HG03108 (cell line): ENCODE measurements at regions not wholly inside any gene's neighbourhood (a gene's known extent, or its start where the extent isn't known, plus 50 kb on each side); places are given as distances from the start of the nearest gene placed in this dataset.
A peak's percentile ranks its signal among the peaks of the same experiment; 100 is the strongest.
"Not testable (repeated sequence)": the region's sequence is repeated elsewhere in the genome, so short reads cannot be mapped to it uniquely, and the experiment has no call there.

Source experiments
- ATAC-seq: cut with Tn5 transposase; IDR thresholded peaks from one replicate; pipeline ENCODE4 v1.9.1; 2021; ENCODE audit warnings: moderate library complexity; ENCODE audit not compliant: unreplicated experiment

GRCh38 chr2:230593765-230594164 lies 118.9 kb upstream of the CAB39 start:
- no peak for ATAC-seq

GRCh38 chr2:230594286-230594840 lies 118.3 kb upstream of the CAB39 start:
- no peak for ATAC-seq

- ATAC-seq = no peak
These were observed 112.8 kb upstream of the CAB39 start for GRCh38 chr2:230599853-230600252.

GRCh38 chr2:230600285-230600684 lies 112.4 kb upstream of the CAB39 start:
- no peak for ATAC-seq

- no peak for ATAC-seq
These were observed 111.8 kb upstream of the CAB39 start for GRCh38 chr2:230600881-230601280.

GRCh38 chr2:230601510-230601909 lies 111.1 kb upstream of the CAB39 start:
- ATAC-seq = peak; percentile 77

- ATAC-seq = peak; percentile 43
These were observed 109.9 kb upstream of the CAB39 start for GRCh38 chr2:230602562-230603230.

- not testable (repeated sequence) for ATAC-seq
These were observed 109.3 kb upstream of the CAB39 start for GRCh38 chr2:230603317-230603716.

GRCh38 chr2:230604158-230604557 lies 108.5 kb upstream of the CAB39 start:
- ATAC-seq = not testable (repeated sequence)

- ATAC-seq = no peak
These were observed 98.6 kb upstream of the CAB39 start for GRCh38 chr2:230614040-230614439.

- peak; percentile 87 for ATAC-seq
These were observed 97.7 kb upstream of the CAB39 start for GRCh38 chr2:230614913-230615332.

- ATAC-seq = not testable (repeated sequence)
These were observed 95.4 kb upstream of the CAB39 start for GRCh38 chr2:230617256-230617706.

- ATAC-seq = no peak
These were observed 93.2 kb upstream of the CAB39 start for GRCh38 chr2:230619491-230619890.

- not testable (repeated sequence) for ATAC-seq
These were observed 87.4 kb upstream of the CAB39 start for GRCh38 chr2:230625220-230625619.

GRCh38 chr2:230627091-230627490 lies 85.6 kb upstream of the CAB39 start:
- not testable (repeated sequence) for ATAC-seq

GRCh38 chr2:230627806-230628724 lies 84.6 kb upstream of the CAB39 start:
- ATAC-seq = no peak

GRCh38 chr2:230631470-230631869 lies 81.2 kb upstream of the CAB39 start:
- ATAC-seq = no peak

GRCh38 chr2:230634146-230634545 lies 78.5 kb upstream of the CAB39 start:
- ATAC-seq = no peak

- not testable (repeated sequence) for ATAC-seq
These were observed 77.8 kb upstream of the CAB39 start for GRCh38 chr2:230634721-230635313.

- no peak for ATAC-seq
These were observed 75.9 kb upstream of the CAB39 start for GRCh38 chr2:230636684-230637271.

GRCh38 chr2:230637486-230637885 lies 75.2 kb upstream of the CAB39 start:
- not testable (repeated sequence) for ATAC-seq
